ENCODE measurements at regions not wholly inside any gene's neighbourhood (a gene's known extent, or its start where the extent isn't known, plus 50 kb on each side); places are given as distances from the start of the nearest gene placed in this dataset.

DNA sequence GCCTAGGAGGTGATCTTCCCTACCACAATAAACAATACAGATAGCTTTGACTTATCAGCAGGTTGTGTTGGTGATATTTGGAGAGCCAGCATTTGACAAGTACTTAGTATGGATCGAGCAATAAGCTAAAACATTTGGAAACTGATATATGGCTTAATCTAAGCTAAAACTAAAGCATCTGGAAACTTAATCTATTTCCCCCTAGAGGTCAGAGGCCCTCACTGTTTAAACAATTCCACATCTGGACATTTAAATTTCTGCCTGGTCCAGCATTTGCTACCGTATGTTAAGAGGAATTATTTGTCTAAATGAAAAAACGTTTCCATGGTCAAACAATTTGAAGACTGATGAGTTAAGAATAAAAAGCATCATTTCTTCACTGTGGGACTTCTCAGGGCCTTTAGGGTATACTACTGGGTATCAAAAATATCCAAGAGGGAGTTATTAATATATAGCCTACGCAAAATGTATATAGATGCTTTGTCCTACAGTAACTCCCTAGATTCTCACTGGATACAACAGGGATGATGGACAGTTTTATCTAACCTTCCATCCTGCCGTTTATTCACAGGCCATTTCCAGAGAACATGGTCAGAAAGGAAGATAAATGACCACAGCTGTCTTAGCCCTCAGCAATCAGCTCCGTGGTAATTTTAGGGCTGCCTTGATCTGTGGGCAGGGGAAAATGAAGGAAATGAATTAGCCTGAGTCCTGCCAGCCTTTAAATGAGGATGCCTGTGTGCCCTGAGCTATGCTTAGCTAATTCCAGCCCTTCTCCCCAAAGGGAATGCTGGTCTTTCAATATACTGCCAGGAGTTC lies 135.4 kb upstream of the NUDT4 start:
- H2AFZ ChIP-seq = no peak overlapping the region
- H3K9ac ChIP-seq = no peak overlapping the region
- TF ChIP-seq, protein P1, sequence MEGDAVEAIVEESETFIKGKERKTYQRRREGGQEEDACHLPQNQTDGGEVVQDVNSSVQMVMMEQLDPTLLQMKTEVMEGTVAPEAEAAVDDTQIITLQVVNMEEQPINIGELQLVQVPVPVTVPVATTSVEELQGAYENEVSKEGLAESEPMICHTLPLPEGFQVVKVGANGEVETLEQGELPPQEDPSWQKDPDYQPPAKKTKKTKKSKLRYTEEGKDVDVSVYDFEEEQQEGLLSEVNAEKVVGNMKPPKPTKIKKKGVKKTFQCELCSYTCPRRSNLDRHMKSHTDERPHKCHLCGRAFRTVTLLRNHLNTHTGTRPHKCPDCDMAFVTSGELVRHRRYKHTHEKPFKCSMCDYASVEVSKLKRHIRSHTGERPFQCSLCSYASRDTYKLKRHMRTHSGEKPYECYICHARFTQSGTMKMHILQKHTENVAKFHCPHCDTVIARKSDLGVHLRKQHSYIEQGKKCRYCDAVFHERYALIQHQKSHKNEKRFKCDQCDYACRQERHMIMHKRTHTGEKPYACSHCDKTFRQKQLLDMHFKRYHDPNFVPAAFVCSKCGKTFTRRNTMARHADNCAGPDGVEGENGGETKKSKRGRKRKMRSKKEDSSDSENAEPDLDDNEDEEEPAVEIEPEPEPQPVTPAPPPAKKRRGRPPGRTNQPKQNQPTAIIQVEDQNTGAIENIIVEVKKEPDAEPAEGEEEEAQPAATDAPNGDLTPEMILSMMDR (IDR thresholded peaks at IDR 0.05) = no peak
- no peak overlapping the region for H3K27ac ChIP-seq
- no peaks in the 10 kb centered on the region for H3K27me3 ChIP-seq (ENCODE audit: control insufficient read depth, insufficient read depth, low read length)
- H3K79me2 ChIP-seq = no peaks in the 10 kb centered on the region
- peaks cover 17% of the 10 kb centered on the region for H3K4me1 ChIP-seq
- H3K36me3 ChIP-seq (ENCODE audit: control insufficient read depth, insufficient read depth, low read length) = no peaks in the 10 kb centered on the region
- H3K4me3 ChIP-seq (ENCODE audit: low read depth, low read length) = no peak overlapping the region
- no peak overlapping the region for H3K4me2 ChIP-seq (ENCODE audit: low read length)
- H3K9me3 ChIP-seq (ENCODE audit: control insufficient read depth, low read length) = no peaks in the 10 kb centered on the region

GRCh38 chr12:93243382-93243688 lies 134.4 kb upstream of the NUDT4 start:
- H3K9me3 ChIP-seq (ENCODE audit: control insufficient read depth, low read length) = no peaks in the 10 kb centered on the region
- peak overlapping the region; percentile 60 for H3K27ac ChIP-seq
- no peaks in the 10 kb centered on the region for H3K79me2 ChIP-seq
- H3K27me3 ChIP-seq (ENCODE audit: control insufficient read depth, insufficient read depth, low read length) = no peaks in the 10 kb centered on the region
- H3K4me2 ChIP-seq (ENCODE audit: low read length) = no peak overlapping the region
- no peak overlapping the region for H2AFZ ChIP-seq
- no peaks in the 10 kb centered on the region for H3K36me3 ChIP-seq (ENCODE audit: control insufficient read depth, insufficient read depth, low read length)
- H3K9ac ChIP-seq = no peak overlapping the region
- H3K4me1 ChIP-seq = peaks cover 26% of the 10 kb centered on the region
- TF ChIP-seq, protein P1 (IDR thresholded peaks at IDR 0.05) = no peak
- no peak overlapping the region for H3K4me3 ChIP-seq (ENCODE audit: low read depth, low read length)

GRCh38 chr12:93243689-93244513 lies 133.8 kb upstream of the NUDT4 start:
- Histone ChIP-seq H3K4me1 (peaks cover 27% of the 10 kb centered on the region), H3K27me3 (ENCODE audit: control insufficient read depth, insufficient read depth, low read length) (no peaks in the 10 kb centered on the region), H3K4me2 (ENCODE audit: low read length) (peak overlapping the region; percentile 3), H3K4me3 (ENCODE audit: low read depth, low read length) (no peak overlapping the region), H3K79me2 (no peaks in the 10 kb centered on the region), H2AFZ (peak overlapping the region; percentile 44), H3K36me3 (ENCODE audit: control insufficient read depth, insufficient read depth, low read length) (no peaks in the 10 kb centered on the region), H3K9ac (no peak overlapping the region), H3K9me3 (ENCODE audit: control insufficient read depth, low read length) (no peaks in the 10 kb centered on the region), H3K27ac (peak overlapping the region; percentile 60)
- TF ChIP-seq, protein P1 (IDR thresholded peaks at IDR 0.05) = no peak

DNA sequence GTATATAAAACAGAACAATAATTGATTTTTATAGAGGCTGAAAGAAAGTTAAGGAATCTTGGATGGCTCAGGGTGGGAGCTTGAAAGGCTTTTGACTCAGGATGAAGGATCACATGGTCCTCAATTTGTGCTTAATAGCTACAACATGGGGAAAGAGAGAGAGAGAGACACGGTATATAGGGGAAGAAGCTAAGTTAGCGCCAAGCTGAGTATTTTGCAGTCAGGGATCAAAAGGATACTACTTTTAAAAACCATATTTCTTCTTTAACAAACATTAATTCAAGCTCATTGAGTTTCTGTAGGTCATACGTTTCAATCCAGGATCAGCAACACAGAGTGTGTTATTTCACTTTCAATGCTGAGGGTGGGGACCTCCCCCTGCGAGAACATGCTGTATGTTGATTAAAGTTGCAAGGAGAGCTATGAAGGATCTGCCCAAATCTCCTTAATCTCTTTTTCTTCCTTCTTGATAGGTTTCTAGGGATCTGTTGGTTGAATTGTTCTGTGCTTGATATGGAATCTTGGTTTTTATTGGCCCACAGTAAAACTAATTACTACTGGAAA lies 133.1 kb upstream of the NUDT4 start:
- Histone ChIP-seq H3K4me1 (peaks cover 27% of the 10 kb centered on the region), H3K27ac (peak overlapping the region; percentile 60), H3K27me3 (ENCODE audit: control insufficient read depth, insufficient read depth, low read length) (no peaks in the 10 kb centered on the region), H3K4me2 (ENCODE audit: low read length) (no peak overlapping the region), H3K36me3 (ENCODE audit: control insufficient read depth, insufficient read depth, low read length) (no peaks in the 10 kb centered on the region), H3K4me3 (ENCODE audit: low read depth, low read length) (no peak overlapping the region), H3K9me3 (ENCODE audit: control insufficient read depth, low read length) (no peaks in the 10 kb centered on the region), H3K9ac (no peak overlapping the region), H2AFZ (peak overlapping the region; percentile 44), H3K79me2 (no peaks in the 10 kb centered on the region)
- TF ChIP-seq, protein P1 (IDR thresholded peaks at IDR 0.05) = no peak
